OCI-LY1 (cell line): ENCODE measurements at regions not wholly inside any gene's neighbourhood (a gene's known extent, or its start where the extent isn't known, plus 50 kb on each side); places are given as distances from the start of the nearest gene placed in this dataset.

Experiments
- EZH2 ChIP-seq: fragments of 200-600 bp; sonication (generic), shearing (Covaris generic); IDR thresholded peaks from 2 replicates; pipeline ENCODE4 v1.8.0; 2017; ENCODE audit warnings: borderline replicate concordance, mixed run types, mild to moderate bottlenecking, antibody characterized with exemption, low read length, moderate library complexity, mixed read lengths
- TF ChIP-seq, protein P1 (sequence below): fragments of 200-600 bp; sonication (generic), shearing (Covaris generic); IDR thresholded peaks from 2 replicates; pipeline ENCODE4 v1.5.1; 2017; ENCODE audit warnings: mild to moderate bottlenecking, antibody characterized with exemption, low read length, moderate library complexity, mixed read lengths

GRCh38 chr3:96201463-96201862 is 612.9 kb upstream of the EPHA6 start:
- no peak for TF ChIP-seq EZH2
- TF ChIP-seq, protein P1, sequence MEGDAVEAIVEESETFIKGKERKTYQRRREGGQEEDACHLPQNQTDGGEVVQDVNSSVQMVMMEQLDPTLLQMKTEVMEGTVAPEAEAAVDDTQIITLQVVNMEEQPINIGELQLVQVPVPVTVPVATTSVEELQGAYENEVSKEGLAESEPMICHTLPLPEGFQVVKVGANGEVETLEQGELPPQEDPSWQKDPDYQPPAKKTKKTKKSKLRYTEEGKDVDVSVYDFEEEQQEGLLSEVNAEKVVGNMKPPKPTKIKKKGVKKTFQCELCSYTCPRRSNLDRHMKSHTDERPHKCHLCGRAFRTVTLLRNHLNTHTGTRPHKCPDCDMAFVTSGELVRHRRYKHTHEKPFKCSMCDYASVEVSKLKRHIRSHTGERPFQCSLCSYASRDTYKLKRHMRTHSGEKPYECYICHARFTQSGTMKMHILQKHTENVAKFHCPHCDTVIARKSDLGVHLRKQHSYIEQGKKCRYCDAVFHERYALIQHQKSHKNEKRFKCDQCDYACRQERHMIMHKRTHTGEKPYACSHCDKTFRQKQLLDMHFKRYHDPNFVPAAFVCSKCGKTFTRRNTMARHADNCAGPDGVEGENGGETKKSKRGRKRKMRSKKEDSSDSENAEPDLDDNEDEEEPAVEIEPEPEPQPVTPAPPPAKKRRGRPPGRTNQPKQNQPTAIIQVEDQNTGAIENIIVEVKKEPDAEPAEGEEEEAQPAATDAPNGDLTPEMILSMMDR = no peak
